ENCODE measurements at regions not wholly inside any gene's neighbourhood (a gene's known extent, or its start where the extent isn't known, plus 50 kb on each side); places are given as distances from the start of the nearest gene placed in this dataset.

- TF ChIP-seq EZH2phosphoT487 (IDR thresholded peaks at IDR 0.05; ENCODE audit: borderline replicate concordance, low read length): no peak
- TF ChIP-seq CTCF (conservative IDR thresholded peaks at IDR 0.05; ENCODE audit: low read depth, low read length): no peak
- TF ChIP-seq EZH2 (IDR thresholded peaks at IDR 0.05; ENCODE audit: low read length, unreplicated experiment): no peak
Observed at GRCh38 chr1:220451532-220451931, 76.4 kb upstream of the MARK1 start.
